Mammary epithelial cell (primary cell): ENCODE measurements at regions not wholly inside any gene's neighbourhood (a gene's known extent, or its start where the extent isn't known, plus 50 kb on each side); places are given as distances from the start of the nearest gene placed in this dataset.

Experiments used
- EZH2 ChIP-seq: IDR thresholded peaks from 2 replicates; pipeline ENCODE4 v1.6.1; 2012; ENCODE audit warnings: low read length, inconsistent platforms, borderline replicate concordance
- TF ChIP-seq, protein P1 (sequence below), 2 donors: IDR thresholded peaks in 1 of 2; conservative IDR thresholded peaks in 1 of 2; 2 replicates each; pipeline ENCODE4 v1.5.1; 2011 to 2012; ENCODE audit warnings: inconsistent platforms in 2 of 2, low read length in 2 of 2, mild to moderate bottlenecking in 2 of 2, control low read depth in 1 of 2, low read depth in 1 of 2; ENCODE audit not compliant: insufficient read depth in 1 of 2; ENCODE audit errors: extremely low read depth in 1 of 2

DNA sequence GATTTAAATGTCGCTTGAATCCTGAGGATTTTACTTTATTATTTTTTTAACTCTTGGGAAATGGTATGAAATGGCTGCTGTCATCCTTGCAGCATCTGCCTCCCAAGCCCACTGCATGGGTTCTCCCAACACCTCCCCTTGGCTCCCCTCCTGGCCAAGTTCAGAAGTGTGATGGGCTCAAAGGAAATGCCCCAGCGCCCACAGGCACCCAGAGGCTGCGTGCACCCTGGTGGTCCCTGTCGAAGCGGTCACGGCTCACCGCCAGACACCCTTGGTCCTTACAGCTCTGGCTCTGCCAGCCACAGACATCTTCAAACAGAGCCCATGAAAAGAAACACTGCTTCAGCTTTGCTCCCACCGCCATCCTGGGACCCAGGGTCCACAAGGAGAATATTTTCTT is 334.7 kb downstream of the SOX9 start:
- TF ChIP-seq, protein P1, sequence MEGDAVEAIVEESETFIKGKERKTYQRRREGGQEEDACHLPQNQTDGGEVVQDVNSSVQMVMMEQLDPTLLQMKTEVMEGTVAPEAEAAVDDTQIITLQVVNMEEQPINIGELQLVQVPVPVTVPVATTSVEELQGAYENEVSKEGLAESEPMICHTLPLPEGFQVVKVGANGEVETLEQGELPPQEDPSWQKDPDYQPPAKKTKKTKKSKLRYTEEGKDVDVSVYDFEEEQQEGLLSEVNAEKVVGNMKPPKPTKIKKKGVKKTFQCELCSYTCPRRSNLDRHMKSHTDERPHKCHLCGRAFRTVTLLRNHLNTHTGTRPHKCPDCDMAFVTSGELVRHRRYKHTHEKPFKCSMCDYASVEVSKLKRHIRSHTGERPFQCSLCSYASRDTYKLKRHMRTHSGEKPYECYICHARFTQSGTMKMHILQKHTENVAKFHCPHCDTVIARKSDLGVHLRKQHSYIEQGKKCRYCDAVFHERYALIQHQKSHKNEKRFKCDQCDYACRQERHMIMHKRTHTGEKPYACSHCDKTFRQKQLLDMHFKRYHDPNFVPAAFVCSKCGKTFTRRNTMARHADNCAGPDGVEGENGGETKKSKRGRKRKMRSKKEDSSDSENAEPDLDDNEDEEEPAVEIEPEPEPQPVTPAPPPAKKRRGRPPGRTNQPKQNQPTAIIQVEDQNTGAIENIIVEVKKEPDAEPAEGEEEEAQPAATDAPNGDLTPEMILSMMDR (conservative IDR thresholded peaks at IDR 0.05 in 1 of 2, IDR thresholded peaks at IDR 0.05 in 1 of 2; ENCODE audit: extremely low read depth in 1 of 2, insufficient read depth in 1 of 2, low read depth in 1 of 2, low read length in 2 of 2), result peak in 1 of 2 donors; percentile 6
- TF ChIP-seq EZH2, result no peak
